DND-41 (cell line): ENCODE measurements at regions not wholly inside any gene's neighbourhood (a gene's known extent, or its start where the extent isn't known, plus 50 kb on each side); places are given as distances from the start of the nearest gene placed in this dataset.

Experiments
- ATAC-seq: fragments of 200-7000 bp; cut with Tn5 transposase; 3 replicates; pipeline ENCODE4 v1.9.1; 2021; ENCODE audit warnings: low read depth; ENCODE audit not compliant: insufficient read depth
- DNase-seq: peaks from one replicate; pipeline ENCODE4 v3.0.0-alpha.2; 2020
- H2AFZ ChIP-seq: 2 replicates; pipeline ENCODE4 v1.6.0; 2012; ENCODE audit warnings: low read depth, low read length
- H3K27ac ChIP-seq: 2 replicates; pipeline ENCODE4 v1.5.1; 2012; ENCODE audit warnings: low read length, inconsistent platforms
- H3K27me3 ChIP-seq: fragments of 200-600 bp; sonication (generic); 2 replicates; pipeline ENCODE4 v1.6.0; 2012; ENCODE audit warnings: low read length, mild to moderate bottlenecking, inconsistent platforms; ENCODE audit not compliant: insufficient read depth, poor library complexity
- H3K36me3 ChIP-seq: 2 replicates; pipeline ENCODE4 v1.5.1; 2012; ENCODE audit warnings: low read length, inconsistent platforms; ENCODE audit not compliant: insufficient read depth
- H3K4me1 ChIP-seq: 2 replicates; pipeline ENCODE4 v1.5.1; 2012; ENCODE audit warnings: mild to moderate bottlenecking, low read length; ENCODE audit not compliant: insufficient read depth
- H3K4me2 ChIP-seq: 2 replicates; pipeline ENCODE4 v1.6.0; 2012; ENCODE audit warnings: mild to moderate bottlenecking, moderate library complexity, low read length, inconsistent platforms; ENCODE audit not compliant: insufficient read depth
- H3K4me3 ChIP-seq, 2 experiments: fragments of 200-600 bp in 1 of 2; shearing (Covaris generic) in 1 of 2; 2 replicates each; pipeline ENCODE4 v1.5.1; 2012 to 2016; ENCODE audit warnings: inconsistent platforms in 2 of 2, low read length in 2 of 2, mild to moderate bottlenecking in 2 of 2, low read depth in 1 of 2, moderate library complexity in 1 of 2
- H3K79me2 ChIP-seq: 2 replicates; pipeline ENCODE4 v1.6.0; 2012; ENCODE audit warnings: low read length, inconsistent platforms; ENCODE audit not compliant: insufficient read depth
- H3K9ac ChIP-seq: 2 replicates; pipeline ENCODE4 v1.6.0; 2012; ENCODE audit warnings: low read depth, mild to moderate bottlenecking, inconsistent platforms, low read length, moderate library complexity
- H3K9me3 ChIP-seq: 2 replicates; pipeline ENCODE4 v1.5.1; 2012; ENCODE audit warnings: low read length, moderate library complexity, mild to moderate bottlenecking, inconsistent platforms; ENCODE audit not compliant: insufficient read depth, severe bottlenecking
- H4K20me1 ChIP-seq: 2 replicates; pipeline ENCODE4 v1.6.0; 2012; ENCODE audit warnings: low read length; ENCODE audit not compliant: insufficient read depth
- CTCF ChIP-seq: IDR thresholded peaks from 2 replicates; pipeline ENCODE4 v1.5.1; 2012; ENCODE audit warnings: borderline replicate concordance, low read length, moderate library complexity, mild to moderate bottlenecking; ENCODE audit not compliant: poor library complexity, severe bottlenecking; ENCODE audit errors: extremely low read depth
- EZH2 ChIP-seq: IDR thresholded peaks from 3 replicates; pipeline ENCODE4 v1.6.1; 2012; ENCODE audit warnings: borderline replicate concordance, low read depth, mild to moderate bottlenecking, moderate library complexity, low read length, inconsistent platforms; ENCODE audit not compliant: severe bottlenecking

- Histone ChIP-seq H3K27me3 (no peaks in the 10 kb centered on the region), H3K9me3 (no peaks in the 10 kb centered on the region), H4K20me1 (no peaks in the 10 kb centered on the region), H2AFZ (no peak overlapping the region), H3K27ac (no peak overlapping the region), H3K4me3 (no peak overlapping the region), H3K79me2 (no peaks in the 10 kb centered on the region), H3K4me2 (no peak overlapping the region), H3K9ac (no peak overlapping the region), H3K36me3 (no peaks in the 10 kb centered on the region), H3K4me1 (no peaks in the 10 kb centered on the region)
- ATAC-seq = no peak
- TF ChIP-seq CTCF (no peak), EZH2 (no peak)
- DNase-seq = no peak
Measured at GRCh38 chr7:153130052-153130451, 370.5 kb downstream of the ACTR3B start.

- Histone ChIP-seq H3K27ac (no peak overlapping the region), H3K27me3 (no peaks in the 10 kb centered on the region), H3K4me1 (no peaks in the 10 kb centered on the region), H4K20me1 (no peaks in the 10 kb centered on the region), H3K36me3 (no peaks in the 10 kb centered on the region), H2AFZ (no peak overlapping the region), H3K9me3 (no peaks in the 10 kb centered on the region), H3K9ac (no peak overlapping the region), H3K4me3 (no peak overlapping the region), H3K4me2 (no peak overlapping the region), H3K79me2 (no peaks in the 10 kb centered on the region)
- ATAC-seq = no peak
- TF ChIP-seq CTCF = no peak
- TF ChIP-seq EZH2 = no peak
- DNase-seq = no peak
Measured at GRCh38 chr7:153151766-153152165, 392.2 kb downstream of the ACTR3B start.

- H3K27ac ChIP-seq = no peak overlapping the region
- DNase-seq (no peak), ATAC-seq (no peak)
- H3K27me3 ChIP-seq = no peaks in the 10 kb centered on the region
- H3K36me3 ChIP-seq = no peaks in the 10 kb centered on the region
- H3K9ac ChIP-seq = no peak overlapping the region
- no peaks in the 10 kb centered on the region for H4K20me1 ChIP-seq
- H3K4me2 ChIP-seq = no peak overlapping the region
- TF ChIP-seq CTCF = no peak
- TF ChIP-seq EZH2 = no peak
- no peaks in the 10 kb centered on the region for H3K79me2 ChIP-seq
- no peak overlapping the region for H2AFZ ChIP-seq
- H3K4me1 ChIP-seq = no peaks in the 10 kb centered on the region
- H3K4me3 ChIP-seq = no peak overlapping the region
- H3K9me3 ChIP-seq = no peaks in the 10 kb centered on the region
Measured at GRCh38 chr7:153152801-153153422, 393.4 kb downstream of the ACTR3B start.

- no peak overlapping the region for H3K4me2 ChIP-seq
- no peak overlapping the region for H3K9ac ChIP-seq
Measured at GRCh38 chr7:153158149-153158548, 398.6 kb downstream of the ACTR3B start.

More at GRCh38 chr7:153158149-153158548, 398.6 kb downstream of the ACTR3B start:
- Histone ChIP-seq H3K4me3 (no peak overlapping the region), H3K27ac (no peak overlapping the region), H3K27me3 (no peaks in the 10 kb centered on the region), H3K9me3 (no peaks in the 10 kb centered on the region), H2AFZ (no peak overlapping the region), H3K4me1 (no peaks in the 10 kb centered on the region), H3K36me3 (no peaks in the 10 kb centered on the region), H3K79me2 (no peaks in the 10 kb centered on the region), H4K20me1 (no peaks in the 10 kb centered on the region)
- DNase-seq (no peak), ATAC-seq (no peak)
- TF ChIP-seq CTCF (no peak), EZH2 (no peak)
